ENCODE measurements at regions not wholly inside any gene's neighbourhood (a gene's known extent, or its start where the extent isn't known, plus 50 kb on each side); places are given as distances from the start of the nearest gene placed in this dataset.

GRCh38 chr13:87078947-87079795 is 592.0 kb upstream of the SLITRK5 start:
- TF ChIP-seq CTCF (IDR thresholded peaks at IDR 0.05 in 4 of 5, conservative IDR thresholded peaks at IDR 0.05 in 1 of 5) (no peak), POLR2A (IDR thresholded peaks at IDR 0.05) (no peak)

All from gastrocnemius medialis (tissue), 4 donors.